ENCODE measurements at regions not wholly inside any gene's neighbourhood (a gene's known extent, or its start where the extent isn't known, plus 50 kb on each side); places are given as distances from the start of the nearest gene placed in this dataset.

- no peak for TF ChIP-seq EZH2 (IDR thresholded peaks at IDR 0.05)
- TF ChIP-seq POLR2AphosphoS5 (IDR thresholded peaks at IDR 0.05; ENCODE audit: borderline replicate concordance, low read depth, low read length): no peak
- no peak for TF ChIP-seq FOXP2 (optimal IDR thresholded peaks at IDR 0.05; ENCODE audit: control extremely low read depth, extremely low read length, insufficient read depth)
These were observed 825.2 kb downstream of the SLITRK1 start for GRCh38 chr13:83057119-83057518.

All from SK-N-MC (cell line).